ENCODE measurements at regions not wholly inside any gene's neighbourhood (a gene's known extent, or its start where the extent isn't known, plus 50 kb on each side); places are given as distances from the start of the nearest gene placed in this dataset.

DNA sequence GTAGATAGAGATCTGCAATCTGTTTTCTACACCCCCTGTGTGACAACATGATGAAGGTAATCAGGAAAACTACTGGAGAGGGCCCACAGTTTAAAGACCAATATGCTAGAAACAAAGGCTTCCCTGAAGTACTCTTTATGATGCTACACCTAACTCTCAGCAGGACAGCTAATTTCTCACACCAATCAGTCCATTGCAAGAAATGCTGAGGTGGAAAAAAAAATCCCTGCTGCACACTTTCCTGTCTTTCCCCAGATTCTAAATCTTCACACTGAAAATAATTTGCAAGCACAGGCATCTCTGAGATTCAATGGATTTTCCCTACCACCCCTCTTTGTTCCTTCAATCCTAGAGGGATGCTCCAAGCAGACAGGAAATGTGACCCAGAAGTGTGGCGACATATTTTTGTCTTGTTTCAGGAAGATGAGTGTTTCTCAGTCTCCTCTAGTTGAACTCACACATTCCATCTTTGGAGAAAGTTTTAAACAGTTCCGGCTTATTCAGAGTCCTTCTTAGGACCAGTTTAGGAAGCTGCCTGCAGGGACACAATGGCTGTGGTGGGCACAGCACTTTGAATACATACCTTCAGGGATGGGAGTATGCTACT lies 671.6 kb downstream of the DIAPH3 start:
- POLR2A ChIA-PET = no interaction called here
- Histone ChIP-seq H3K4me2 (ENCODE audit: control insufficient read depth, insufficient read depth) (no peak overlapping the region), H3K9ac (ENCODE audit: control insufficient read depth, insufficient read depth, low read length) (no peak overlapping the region), H3K36me3 (ENCODE audit: control insufficient read depth in 2 of 2, insufficient read depth in 2 of 2, low read length in 1 of 2) (no peaks in the 10 kb centered on the region), H4K20me1 (ENCODE audit: control insufficient read depth, insufficient read depth) (no peaks in the 10 kb centered on the region), H3K9me3 (replicated peaks; ENCODE audit: control insufficient read depth, insufficient read depth, low read length) (no peaks in the 10 kb centered on the region), H2AFZ (ENCODE audit: control insufficient read depth, low read depth, low read length) (no peak overlapping the region), H3K27ac (ENCODE audit: control insufficient read depth, insufficient read depth) (no peak overlapping the region), H3K4me3 (no peak overlapping the region), H3K27me3 (replicated peaks in 1 of 2; ENCODE audit: control insufficient read depth in 2 of 2, insufficient read depth in 2 of 2, low read length in 1 of 2) (no peaks in the 10 kb centered on the region; a peak in 1 of 4 replicates), H3K79me2 (ENCODE audit: control insufficient read depth, insufficient read depth, low read length) (no peaks in the 10 kb centered on the region), H3K4me1 (ENCODE audit: control insufficient read depth, insufficient read depth, low read length) (no peaks in the 10 kb centered on the region)
- intact Hi-C loops (cut with micrococcal nuclease; ENCODE audit: unreplicated experiment) (no loop called here), in situ Hi-C loops (cut with MboI) (no loop called here)
- SMC1A ChIA-PET (ENCODE audit: uncharacterized antibody, unreplicated experiment) = no interaction called here
- FAIRE-seq (no peak), ATAC-seq (no peak), DNase-seq (ENCODE audit: low read depth, low spot score) (no peak)
- no TSS peak for BruUV-seq (replicated peaks)
- TF ChIP-seq, protein P1, sequence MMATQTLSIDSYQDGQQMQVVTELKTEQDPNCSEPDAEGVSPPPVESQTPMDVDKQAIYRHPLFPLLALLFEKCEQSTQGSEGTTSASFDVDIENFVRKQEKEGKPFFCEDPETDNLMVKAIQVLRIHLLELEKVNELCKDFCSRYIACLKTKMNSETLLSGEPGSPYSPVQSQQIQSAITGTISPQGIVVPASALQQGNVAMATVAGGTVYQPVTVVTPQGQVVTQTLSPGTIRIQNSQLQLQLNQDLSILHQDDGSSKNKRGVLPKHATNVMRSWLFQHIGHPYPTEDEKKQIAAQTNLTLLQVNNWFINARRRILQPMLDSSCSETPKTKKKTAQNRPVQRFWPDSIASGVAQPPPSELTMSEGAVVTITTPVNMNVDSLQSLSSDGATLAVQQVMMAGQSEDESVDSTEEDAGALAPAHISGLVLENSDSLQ (IDR thresholded peaks at IDR 0.05) = no peak
- RAD21 ChIA-PET (ENCODE audit: unreplicated experiment) = no interaction called here
- CTCF ChIA-PET = no interaction called here
- 50% methylated on average over 2 of the region's 2 CpGs for WGBS (ENCODE audit: insufficient coverage, insufficient replicate concordance, low lambda C conversion rate, missing lambda C conversion rate)

DNA sequence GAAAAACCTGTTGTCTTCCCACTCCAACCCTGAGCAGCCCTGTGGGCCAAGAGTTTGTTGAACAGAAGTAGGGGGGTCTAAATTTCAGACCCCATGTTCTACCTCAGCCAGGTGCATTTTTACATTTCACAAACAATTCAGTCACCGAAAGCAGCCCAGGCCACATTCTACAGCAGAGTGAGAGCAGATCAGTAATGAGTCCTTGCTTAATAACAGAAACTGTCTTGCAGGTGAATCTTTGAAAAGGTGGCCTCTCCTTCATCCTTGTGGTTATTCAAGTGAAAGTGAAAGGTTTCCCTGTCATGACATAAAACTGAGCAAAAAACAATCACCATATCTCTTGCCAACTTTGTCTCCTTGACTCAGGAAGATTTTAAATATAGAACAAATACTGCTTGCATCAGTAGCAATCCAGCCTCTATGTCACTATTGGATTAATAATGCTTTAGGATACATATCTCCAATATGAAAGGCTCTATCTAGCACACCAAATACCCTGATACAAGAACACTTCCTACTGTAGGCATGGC lies 670.2 kb downstream of the DIAPH3 start:
- no peak for ATAC-seq

More for the DNA sequence above, 670.2 kb downstream of the DIAPH3 start:
- POLR2A ChIA-PET = no interaction called here
- in situ Hi-C loops (cut with MboI) = no loop called here
- no TSS peak for BruUV-seq (replicated peaks)
- H3K9me3 ChIP-seq (replicated peaks; ENCODE audit: control insufficient read depth, insufficient read depth, low read length) = no peaks in the 10 kb centered on the region
- no peaks in the 10 kb centered on the region for H4K20me1 ChIP-seq (ENCODE audit: control insufficient read depth, insufficient read depth)
- TF ChIP-seq, protein P2, sequence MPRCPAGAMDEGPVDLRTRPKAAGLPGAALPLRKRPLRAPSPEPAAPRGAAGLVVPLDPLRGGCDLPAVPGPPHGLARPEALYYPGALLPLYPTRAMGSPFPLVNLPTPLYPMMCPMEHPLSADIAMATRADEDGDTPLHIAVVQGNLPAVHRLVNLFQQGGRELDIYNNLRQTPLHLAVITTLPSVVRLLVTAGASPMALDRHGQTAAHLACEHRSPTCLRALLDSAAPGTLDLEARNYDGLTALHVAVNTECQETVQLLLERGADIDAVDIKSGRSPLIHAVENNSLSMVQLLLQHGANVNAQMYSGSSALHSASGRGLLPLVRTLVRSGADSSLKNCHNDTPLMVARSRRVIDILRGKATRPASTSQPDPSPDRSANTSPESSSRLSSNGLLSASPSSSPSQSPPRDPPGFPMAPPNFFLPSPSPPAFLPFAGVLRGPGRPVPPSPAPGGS (IDR thresholded peaks at IDR 0.05; ENCODE audit: borderline replicate concordance, insufficient read depth, low read depth, low read length, poor library complexity, severe bottlenecking) = no peak
- TF ChIP-seq CHD2 (IDR thresholded peaks at IDR 0.05; ENCODE audit: borderline replicate concordance, low read depth, low read length) (no peak), ZNF622 (IDR thresholded peaks at IDR 0.05) (no peak)
- no peak overlapping the region for H3K4me3 ChIP-seq
- H2AFZ ChIP-seq (ENCODE audit: control insufficient read depth, low read depth, low read length) = no peak overlapping the region
- SMC1A ChIA-PET (ENCODE audit: uncharacterized antibody, unreplicated experiment) = no interaction called here
- no peaks in the 10 kb centered on the region for H3K4me1 ChIP-seq (ENCODE audit: control insufficient read depth, insufficient read depth, low read length)
- FAIRE-seq = no peak
- WGBS (ENCODE audit: insufficient coverage, insufficient replicate concordance, low lambda C conversion rate, missing lambda C conversion rate) = 15% methylated on average over 1 of the region's 1 CpG
- no peak for DNase-seq (ENCODE audit: low read depth, low spot score)
- RAD21 ChIA-PET (ENCODE audit: unreplicated experiment) = no interaction called here
- H3K9ac ChIP-seq (ENCODE audit: control insufficient read depth, insufficient read depth, low read length) = no peak overlapping the region
- CTCF ChIA-PET = no interaction called here
- intact Hi-C loops (cut with micrococcal nuclease; ENCODE audit: unreplicated experiment) = no loop called here
- H3K36me3 ChIP-seq (ENCODE audit: control insufficient read depth in 2 of 2, insufficient read depth in 2 of 2, low read length in 1 of 2) = no peaks in the 10 kb centered on the region
- no peaks in the 10 kb centered on the region; a peak in 1 of 4 replicates for H3K27me3 ChIP-seq (replicated peaks in 1 of 2; ENCODE audit: control insufficient read depth in 2 of 2, insufficient read depth in 2 of 2, low read length in 1 of 2)
- no peaks in the 10 kb centered on the region for H3K79me2 ChIP-seq (ENCODE audit: control insufficient read depth, insufficient read depth, low read length)
- H3K27ac ChIP-seq (ENCODE audit: control insufficient read depth, insufficient read depth) = no peak overlapping the region
- no peak overlapping the region for H3K4me2 ChIP-seq (ENCODE audit: control insufficient read depth, insufficient read depth)
